ENCODE measurements at regions not wholly inside any gene's neighbourhood (a gene's known extent, or its start where the extent isn't known, plus 50 kb on each side); places are given as distances from the start of the nearest gene placed in this dataset.
"Not testable (repeated sequence)": the region's sequence is repeated elsewhere in the genome, so short reads cannot be mapped to it uniquely, and the experiment has no call there.

GRCh38 chr20:22690000-22690399 is 105.6 kb upstream of the FOXA2 start:
- H3K4me3 Mint-ChIP-seq (ENCODE audit: unreplicated experiment), result no peak overlapping the region
- peaks cover 14% of the 10 kb centered on the region for H3K4me1 Mint-ChIP-seq (ENCODE audit: unreplicated experiment)
- H3K27ac Mint-ChIP-seq (ENCODE audit: unreplicated experiment), result no peak overlapping the region
- H3K27me3 Mint-ChIP-seq (ENCODE audit: unreplicated experiment), result no peaks in the 10 kb centered on the region
- no peaks in the 10 kb centered on the region for H3K36me3 Mint-ChIP-seq (ENCODE audit: unreplicated experiment)
- no peaks in the 10 kb centered on the region for H3K9me3 Mint-ChIP-seq (ENCODE audit: unreplicated experiment)
- DNase-seq (ENCODE audit: extremely low spot score, unreplicated experiment), result no peak
- no peak for TF ChIP-seq CTCF (IDR thresholded peaks at IDR 0.05)

GRCh38 chr20:22690616-22691179 is 106.3 kb upstream of the FOXA2 start:
- H3K27me3 Mint-ChIP-seq (ENCODE audit: unreplicated experiment), result no peaks in the 10 kb centered on the region
- H3K27ac Mint-ChIP-seq (ENCODE audit: unreplicated experiment), result no peak overlapping the region
- no peak for DNase-seq (ENCODE audit: extremely low spot score, unreplicated experiment)
- no peaks in the 10 kb centered on the region for H3K9me3 Mint-ChIP-seq (ENCODE audit: unreplicated experiment)
- no peak for TF ChIP-seq CTCF (IDR thresholded peaks at IDR 0.05)
- no peak overlapping the region for H3K4me3 Mint-ChIP-seq (ENCODE audit: unreplicated experiment)
- no peaks in the 10 kb centered on the region for H3K36me3 Mint-ChIP-seq (ENCODE audit: unreplicated experiment)
- peaks cover 14% of the 10 kb centered on the region for H3K4me1 Mint-ChIP-seq (ENCODE audit: unreplicated experiment)

- Mint-ChIP-seq H3K4me3 (ENCODE audit: unreplicated experiment) (no peak overlapping the region), H3K9me3 (ENCODE audit: unreplicated experiment) (no peaks in the 10 kb centered on the region), H3K27me3 (ENCODE audit: unreplicated experiment) (no peaks in the 10 kb centered on the region), H3K36me3 (ENCODE audit: unreplicated experiment) (no peaks in the 10 kb centered on the region), H3K4me1 (ENCODE audit: unreplicated experiment) (peaks cover 8% of the 10 kb centered on the region), H3K27ac (ENCODE audit: unreplicated experiment) (no peak overlapping the region)
- TF ChIP-seq CTCF (IDR thresholded peaks at IDR 0.05), result peak; percentile 95
- DNase-seq (ENCODE audit: extremely low spot score, unreplicated experiment), result peak; percentile 91
These were observed 107.2 kb upstream of the FOXA2 start for GRCh38 chr20:22691369-22692118.

- H3K27ac Mint-ChIP-seq (ENCODE audit: unreplicated experiment), result no peak overlapping the region
- DNase-seq (ENCODE audit: extremely low spot score, unreplicated experiment), result no peak
- H3K4me3 Mint-ChIP-seq (ENCODE audit: unreplicated experiment), result no peak overlapping the region
- no peaks in the 10 kb centered on the region for H3K36me3 Mint-ChIP-seq (ENCODE audit: unreplicated experiment)
- peaks cover 8% of the 10 kb centered on the region for H3K4me1 Mint-ChIP-seq (ENCODE audit: unreplicated experiment)
- H3K27me3 Mint-ChIP-seq (ENCODE audit: unreplicated experiment), result no peaks in the 10 kb centered on the region
- no peak for TF ChIP-seq CTCF (IDR thresholded peaks at IDR 0.05)
- no peaks in the 10 kb centered on the region for H3K9me3 Mint-ChIP-seq (ENCODE audit: unreplicated experiment)
These were observed 107.7 kb upstream of the FOXA2 start for GRCh38 chr20:22692119-22692475.

GRCh38 chr20:22692620-22693019 is 108.2 kb upstream of the FOXA2 start:
- H3K36me3 Mint-ChIP-seq (ENCODE audit: unreplicated experiment); H3K27ac Mint-ChIP-seq (ENCODE audit: unreplicated experiment); H3K9me3 Mint-ChIP-seq (ENCODE audit: unreplicated experiment); H3K4me3 Mint-ChIP-seq (ENCODE audit: unreplicated experiment); H3K27me3 Mint-ChIP-seq (ENCODE audit: unreplicated experiment); H3K4me1 Mint-ChIP-seq (ENCODE audit: unreplicated experiment); DNase-seq (ENCODE audit: extremely low spot score, unreplicated experiment): not testable (repeated sequence)
